Pancreas (tissue), 10 donors: ENCODE measurements at regions not wholly inside any gene's neighbourhood (a gene's known extent, or its start where the extent isn't known, plus 50 kb on each side); places are given as distances from the start of the nearest gene placed in this dataset.

Experiments
- ATAC-seq, 4 donors: fragments of 200-7000 bp; cut with Tn5 transposase; one replicate each; pipeline versions ENCODE4 v1.8.0 to v1.9.1; 2020; ENCODE audit warnings: mild to moderate bottlenecking in 4 of 4, moderate library complexity in 4 of 4
- DNase-seq, 6 donors: peaks; one replicate each; pipeline ENCODE4 v3.0.0-alpha.2; 2020
- FAIRE-seq: peaks from 2 replicates; lab custom pipeline; 2012; peaks lifted over from hg19 to GRCh38; lab: Jason Lieb, UNC
- H3K27ac ChIP-seq, 4 donors: fragments of 200-600 bp; sonication (generic); 1 replicate in 3 of 4; 2 replicates in 1 of 4; pipeline versions ENCODE4 v1.5.0 to v1.8.0; 2020
- H3K27me3 ChIP-seq, 4 donors: fragments of 200-600 bp; one replicate each; pipeline ENCODE4 v1.8.0; 2021
- H3K36me3 ChIP-seq, 3 donors: fragments of 200-600 bp; sonication (generic) in 1 of 3; one replicate each; pipeline versions ENCODE4 v1.5.0 to v1.8.0; 2020 to 2021
- H3K4me1 ChIP-seq, 3 donors: fragments of 200-600 bp; one replicate each; pipeline ENCODE4 v1.8.0; 2021
- H3K4me3 ChIP-seq, 4 donors: fragments of 200-600 bp; sonication (generic) in 2 of 4; one replicate each; pipeline versions ENCODE4 v1.5.0 to v1.8.0; 2020 to 2021
- H3K9me3 ChIP-seq, 4 donors: fragments of 200-600 bp; one replicate each; pipeline ENCODE4 v1.8.0; 2021
- CTCF ChIP-seq, 4 donors: fragments of 200-600 bp; sonication (generic) in 3 of 4; IDR thresholded peaks; one replicate each; pipeline versions ENCODE4 v1.5.0 to v1.8.0; 2021; ENCODE audit warnings: antibody characterized with exemption in 4 of 4
- whole genome bisulfite sequencing, 2 donors: extraction: QIAGEN DNeasy Blood & Tissue Kit; methylation state at CpG; one replicate each; pipeline ENCODE4 v1.1.7; 2013; 5-methylcytosine and 5-hydroxymethylcytosine counted together
- intact Hi-C, 3 donors: fragments of 100-400 bp; cut with DNase I; formaldehyde crosslinking; loops; one replicate each; pipeline versions ENCODE4 v1.11.1 to v1.14.2; 2022
- donor health status: healthy with polysubstance abuse.
- donor health status: DM: no; HTN: no; CAD: no; lungs with moderate emphysema.
- donor health status: DM: no; HTN: no; CAD: no.
- donor health status: control.
- donor health status: control.
- donor health status: Bipolar disorder and iron deficiency.
- donor health status: DM: yes; HTN: yes; CAD: no.
- donor health status: DM: no; HTN: no; CAD: no.
- donor health status: DM: no; HTN: no; CAD: no.
- donor health status: DM: yes; HTN: yes; CAD: no.

- Histone ChIP-seq H3K9me3 (no peaks in the 10 kb centered on the region), H3K4me1 (no peaks in the 10 kb centered on the region), H3K36me3 (no peaks in the 10 kb centered on the region), H3K27ac (no peak overlapping the region), H3K27me3 (no peaks in the 10 kb centered on the region), H3K4me3 (no peak overlapping the region)
- intact Hi-C loops: no loop called here
- no peak for DNase-seq
- ATAC-seq: no peak
- WGBS, 2 donors: 54 to 66% methylated on average over 8 of the region's 8 CpGs
- no peak for FAIRE-seq
- no peak for TF ChIP-seq CTCF (IDR thresholded peaks at IDR 0.05)
Observed at GRCh38 chr10:58094985-58095718, 172.5 kb downstream of the IPMK start.

GRCh38 chr10:58091886-58092285, 175.8 kb downstream of the IPMK start:
- WGBS, 2 donors: 75 to 85% methylated on average over 3 of the region's 3 CpGs

GRCh38 chr10:58089739-58090138, 178.0 kb downstream of the IPMK start:
- Histone ChIP-seq H3K4me1 (no peaks in the 10 kb centered on the region), H3K27ac (no peak overlapping the region), H3K4me3 (no peak overlapping the region), H3K36me3 (no peaks in the 10 kb centered on the region), H3K9me3 (no peaks in the 10 kb centered on the region), H3K27me3 (no peaks in the 10 kb centered on the region)
- DNase-seq: no peak
- ATAC-seq: no peak
- TF ChIP-seq CTCF (IDR thresholded peaks at IDR 0.05): no peak
- intact Hi-C loops: no loop called here
- no peak for FAIRE-seq
- 42 to 49% methylated on average over 2 of the region's 2 CpGs for WGBS, 2 donors

More at GRCh38 chr10:58091886-58092285, 175.8 kb downstream of the IPMK start:
- Histone ChIP-seq H3K4me1 (no peaks in the 10 kb centered on the region), H3K27me3 (no peaks in the 10 kb centered on the region), H3K27ac (no peak overlapping the region), H3K36me3 (no peaks in the 10 kb centered on the region), H3K9me3 (no peaks in the 10 kb centered on the region), H3K4me3 (no peak overlapping the region)
- no peak for ATAC-seq
- intact Hi-C loops: no loop called here
- no peak for TF ChIP-seq CTCF (IDR thresholded peaks at IDR 0.05)
- no peak for DNase-seq
- no peak for FAIRE-seq

GRCh38 chr10:58087896-58088295, 179.8 kb downstream of the IPMK start:
- TF ChIP-seq CTCF (IDR thresholded peaks at IDR 0.05): no peak
- intact Hi-C loops: no loop called here
- DNase-seq: no peak
- FAIRE-seq: no peak
- Histone ChIP-seq H3K36me3 (no peaks in the 10 kb centered on the region), H3K27ac (no peak overlapping the region), H3K27me3 (no peaks in the 10 kb centered on the region), H3K9me3 (no peaks in the 10 kb centered on the region), H3K4me3 (no peak overlapping the region), H3K4me1 (no peaks in the 10 kb centered on the region)
- no peak for ATAC-seq

GRCh38 chr10:58086763-58087150, 180.9 kb downstream of the IPMK start:
- intact Hi-C loops: no loop called here

More at GRCh38 chr10:58086763-58087150, 180.9 kb downstream of the IPMK start:
- no peaks in the 10 kb centered on the region for H3K4me1 ChIP-seq
- no peak overlapping the region for H3K27ac ChIP-seq
- no peak overlapping the region for H3K4me3 ChIP-seq
- H3K27me3 ChIP-seq: no peaks in the 10 kb centered on the region
- DNase-seq (no peak), FAIRE-seq (no peak), ATAC-seq (no peak)
- WGBS, 2 donors: 84 to 92% methylated on average over 2 of the region's 2 CpGs
- no peak for TF ChIP-seq CTCF (IDR thresholded peaks at IDR 0.05)
- H3K9me3 ChIP-seq: no peaks in the 10 kb centered on the region
- H3K36me3 ChIP-seq: no peaks in the 10 kb centered on the region
